GM19468 (cell line): ENCODE measurements at regions not wholly inside any gene's neighbourhood (a gene's known extent, or its start where the extent isn't known, plus 50 kb on each side); places are given as distances from the start of the nearest gene placed in this dataset.

Experiments
- ATAC-seq: cut with Tn5 transposase; IDR thresholded peaks from one replicate; pipeline ENCODE4 v1.9.1; 2021; ENCODE audit warnings: mild to moderate bottlenecking, moderate library complexity, moderate number of reproducible peaks; ENCODE audit not compliant: unreplicated experiment; ENCODE audit errors: extremely low read depth

DNA sequence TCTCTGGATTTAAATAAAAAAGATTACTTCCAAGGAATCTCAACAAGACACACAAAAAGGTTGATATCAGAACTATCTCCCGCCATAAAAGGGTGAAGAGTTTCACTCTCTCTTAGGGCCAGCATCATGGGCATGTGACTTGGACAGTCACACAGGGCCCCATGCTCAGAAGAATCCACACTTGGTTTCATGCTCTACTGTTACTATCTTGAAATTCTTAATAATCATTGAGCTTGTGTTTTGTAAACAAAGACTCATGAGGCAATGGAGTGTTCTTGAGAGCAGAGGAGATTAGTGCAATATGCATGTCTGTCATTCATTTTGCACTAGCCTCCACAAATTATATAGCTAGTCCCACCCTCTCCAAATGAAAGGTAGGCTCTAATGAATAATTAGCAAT is 58.4 kb downstream of the HMHB1 start:
- ATAC-seq: no peak

DNA sequence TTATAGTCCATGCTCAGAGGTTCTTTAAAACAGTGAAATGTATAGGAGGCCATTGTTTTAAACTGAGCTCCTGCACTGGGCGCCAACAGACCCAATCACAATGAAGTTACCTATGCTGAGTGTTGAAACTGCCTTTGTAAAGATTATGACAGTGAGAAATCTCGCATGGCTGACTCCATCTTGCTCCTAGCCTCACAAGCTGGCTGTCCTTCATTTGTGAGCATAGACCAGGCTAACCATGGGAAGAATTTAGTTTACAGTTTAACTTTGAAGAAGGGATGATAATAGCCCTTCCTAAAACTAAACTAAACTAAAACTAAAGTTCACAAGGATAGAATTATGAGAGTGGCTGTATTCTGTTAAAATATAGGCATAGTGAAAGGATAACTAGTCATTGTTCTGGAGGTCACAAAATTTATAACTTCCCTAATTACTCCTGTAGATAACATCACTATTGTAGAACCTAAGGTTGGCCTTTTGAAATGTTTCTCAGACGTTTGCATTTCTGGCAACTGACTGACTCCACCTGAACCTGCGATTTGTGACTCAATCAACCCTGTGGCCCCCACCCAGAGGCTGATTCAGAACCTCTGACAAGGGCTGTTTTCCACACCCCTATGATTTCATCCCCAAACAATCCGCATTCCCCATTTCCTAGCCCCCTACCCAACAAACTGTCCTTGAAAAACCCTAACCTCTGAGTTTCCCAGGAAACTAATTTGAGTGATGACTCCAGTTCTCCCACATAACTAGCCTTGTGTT is 59.1 kb downstream of the HMHB1 start:
- ATAC-seq: no peak

DNA sequence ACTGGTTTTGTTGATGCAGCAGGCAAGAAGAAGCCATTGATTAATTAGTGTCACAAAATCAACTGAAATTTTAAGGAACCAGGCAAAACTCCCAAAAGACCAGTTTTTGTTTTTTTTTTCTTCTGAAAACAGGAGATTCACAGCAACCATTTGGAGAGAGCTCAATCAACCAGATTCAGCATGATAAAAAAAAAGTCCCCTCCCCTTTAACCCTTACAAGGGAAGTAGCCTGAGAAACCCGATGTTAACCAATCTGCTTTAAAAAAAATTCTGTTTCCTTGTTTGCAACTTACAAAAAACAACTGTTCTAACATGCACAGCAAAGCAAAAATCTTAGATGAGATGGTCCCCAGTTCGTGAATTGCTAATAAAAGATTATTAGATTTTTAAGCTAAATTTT is 59.7 kb downstream of the HMHB1 start:
- no peak for ATAC-seq

DNA sequence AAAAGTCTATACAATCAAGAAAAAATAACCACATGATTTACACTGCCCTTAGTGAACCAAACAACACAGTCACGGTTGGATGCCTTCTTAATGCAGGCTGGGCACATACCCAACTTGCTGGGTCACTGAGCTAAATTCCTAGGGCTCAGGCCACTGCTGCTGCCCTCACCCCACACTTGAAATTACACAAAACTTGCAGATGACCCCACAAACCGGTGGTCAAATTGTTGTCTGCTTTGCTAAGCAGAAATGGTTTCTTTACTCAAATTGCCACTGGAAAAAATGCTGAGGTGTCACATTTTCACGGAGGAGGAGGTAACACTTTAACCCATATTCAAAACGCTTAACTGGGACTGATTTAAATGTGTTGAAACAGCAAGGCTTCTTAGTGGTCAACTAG is 62.4 kb downstream of the HMHB1 start:
- peak; percentile 35 for ATAC-seq

DNA sequence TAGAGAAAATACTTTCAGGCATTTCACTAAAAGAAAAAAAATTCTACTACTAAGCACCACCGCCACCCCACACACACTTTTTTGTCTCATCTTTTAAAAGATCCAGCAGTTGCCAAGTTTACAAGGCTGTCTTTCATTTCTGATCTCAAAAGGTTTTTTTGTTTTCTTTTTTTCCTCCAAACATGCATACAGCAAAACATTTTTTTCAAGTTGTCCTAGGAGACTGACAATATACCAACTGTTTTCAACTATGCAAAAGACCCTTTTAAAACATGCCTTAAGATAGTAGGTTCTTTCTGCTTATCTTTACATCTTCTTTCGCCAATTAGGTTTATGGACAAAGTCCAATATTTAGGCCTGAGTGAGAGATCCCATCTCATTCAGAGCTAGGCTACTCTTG is 65.2 kb downstream of the HMHB1 start:
- ATAC-seq: no peak

DNA sequence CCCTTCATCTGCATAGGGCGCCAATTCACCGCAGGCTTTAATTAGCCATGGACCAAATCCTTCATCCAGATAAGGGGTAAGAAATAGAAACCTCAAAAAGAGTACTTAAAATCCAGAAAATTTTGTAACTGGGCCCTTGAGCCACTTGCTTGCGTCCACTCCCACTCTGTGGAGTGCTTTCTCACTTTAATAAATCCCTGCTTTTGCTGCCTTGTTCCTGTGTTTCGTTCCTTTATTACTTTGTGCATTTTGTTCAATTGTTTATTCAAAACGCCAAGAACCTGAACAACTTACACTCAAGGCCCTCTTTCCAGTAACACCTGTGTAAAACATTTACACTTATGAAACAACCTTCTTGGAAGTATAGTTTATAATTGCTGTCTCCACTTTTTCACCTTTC is 66.5 kb downstream of the HMHB1 start:
- ATAC-seq: no peak

DNA sequence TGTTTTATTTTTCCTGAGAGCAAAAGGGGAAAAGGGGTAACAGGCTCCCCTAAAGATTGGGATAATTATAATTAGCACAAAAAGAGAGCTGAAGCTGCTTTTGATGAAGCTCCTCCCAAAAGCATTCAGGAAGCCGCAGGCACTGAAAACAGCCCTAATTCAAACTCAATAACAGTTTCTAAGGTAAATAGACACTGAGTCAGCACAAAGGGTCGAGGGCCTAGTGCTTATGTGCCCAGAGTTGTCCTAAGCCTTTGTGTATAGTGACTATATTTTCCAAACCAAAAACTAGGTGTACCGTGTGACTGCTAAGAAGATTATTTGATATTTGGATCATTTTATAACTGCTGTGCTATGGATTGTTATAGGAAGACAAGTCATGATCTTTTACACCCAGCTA is 67.7 kb downstream of the HMHB1 start:
- no peak for ATAC-seq

DNA sequence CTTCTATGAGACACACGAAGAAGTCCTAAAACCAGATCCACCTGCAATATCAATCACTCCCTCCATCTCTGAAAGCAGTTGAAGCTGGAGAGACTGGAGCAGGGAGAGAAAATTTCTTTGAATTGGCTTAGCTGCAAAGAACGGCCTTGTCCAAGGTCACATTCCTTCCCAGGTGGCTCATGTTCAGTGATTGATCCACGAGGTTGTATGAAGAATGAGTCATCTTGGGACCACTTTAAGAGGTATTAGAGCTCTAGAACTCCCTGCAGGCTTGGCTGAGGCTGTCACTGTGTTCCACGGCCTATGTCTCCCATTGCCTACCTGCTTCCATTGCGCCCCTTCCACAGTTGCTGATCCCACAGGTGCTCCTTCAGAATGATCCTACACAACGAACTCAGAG is 68.2 kb downstream of the HMHB1 start:
- ATAC-seq: no peak

DNA sequence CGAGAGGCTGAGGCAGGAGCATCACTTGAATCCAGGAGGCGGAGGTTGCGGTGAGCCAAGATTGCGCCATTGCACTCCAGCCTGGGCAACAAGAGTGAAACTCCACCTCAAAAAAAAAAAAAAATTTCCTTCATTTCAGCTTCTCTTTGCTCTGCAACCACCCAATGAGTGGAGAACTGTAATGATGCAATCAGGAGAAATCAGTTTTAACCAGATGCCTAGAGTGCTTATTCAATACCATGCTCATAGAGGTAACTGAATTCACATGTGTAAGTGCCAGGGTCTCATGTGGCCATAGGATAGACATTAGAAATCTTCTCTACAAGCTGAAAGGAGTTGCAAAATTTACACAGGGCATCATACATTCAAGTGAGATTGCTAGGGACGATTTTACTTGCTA is 70.6 kb downstream of the HMHB1 start:
- no peak for ATAC-seq

DNA sequence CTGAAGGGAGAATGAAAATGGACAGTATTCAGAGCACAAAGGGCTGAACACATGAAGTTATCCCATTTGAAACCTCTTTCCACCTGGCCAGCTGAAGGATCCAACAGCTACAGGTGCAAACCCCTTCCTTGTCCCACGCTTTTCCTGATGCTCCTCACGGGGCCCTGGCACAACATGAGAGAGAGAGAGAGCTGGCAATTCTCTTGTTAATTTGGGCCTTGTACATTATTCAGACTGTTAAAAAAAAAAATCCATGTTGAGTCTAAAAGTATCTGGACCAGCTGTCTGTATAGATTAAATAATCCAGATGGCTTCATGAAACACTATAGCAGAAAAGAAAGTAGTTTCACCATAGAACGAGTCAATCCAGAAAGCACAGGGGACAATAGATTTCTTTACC is 74.1 kb downstream of the HMHB1 start:
- no peak for ATAC-seq

DNA sequence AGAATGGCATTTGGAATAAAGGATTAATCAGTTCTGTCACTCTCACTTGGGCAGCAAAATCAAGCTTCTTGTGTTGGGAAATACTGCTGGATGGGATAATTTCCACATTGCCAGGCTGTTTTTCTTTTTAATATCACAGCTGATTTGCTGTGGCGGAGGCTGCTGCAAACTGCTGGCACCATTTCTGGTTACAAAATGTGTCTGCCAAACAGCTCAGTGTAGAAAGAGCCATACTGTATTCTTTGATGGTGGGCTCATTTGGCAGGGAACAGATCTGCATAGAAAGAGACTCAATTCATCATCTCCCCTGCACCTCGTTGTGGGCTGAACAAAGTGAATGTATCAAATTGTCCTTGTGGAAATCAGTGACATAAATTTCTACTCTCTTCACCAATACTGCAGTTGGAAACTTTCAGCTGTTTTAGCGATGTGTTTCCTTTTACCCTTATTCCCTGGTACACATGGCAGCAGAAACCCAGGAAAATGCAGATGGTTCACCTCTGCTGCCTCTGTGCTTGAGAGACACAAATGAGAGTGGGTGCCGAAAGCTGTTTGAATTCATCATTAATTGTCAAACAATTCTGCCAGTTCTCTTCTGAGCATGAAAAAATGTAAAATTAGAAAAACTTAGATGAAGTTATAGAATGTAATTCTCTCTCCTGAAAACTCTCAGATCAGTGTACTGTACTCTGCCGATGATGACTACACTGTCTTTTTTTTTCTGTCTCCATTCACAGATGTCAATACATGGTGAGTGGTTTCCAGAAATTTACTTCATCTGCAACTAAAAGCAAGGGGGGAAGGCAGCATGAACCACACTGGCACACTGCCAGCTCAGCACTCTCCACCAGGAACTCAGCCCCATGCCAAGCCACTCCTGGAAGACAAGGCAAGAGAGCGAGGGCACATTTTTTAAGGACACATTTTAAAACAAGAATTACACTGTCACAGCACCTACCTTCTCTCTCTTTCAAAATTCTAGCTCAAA is 75.0 kb downstream of the HMHB1 start:
- no peak for ATAC-seq

DNA sequence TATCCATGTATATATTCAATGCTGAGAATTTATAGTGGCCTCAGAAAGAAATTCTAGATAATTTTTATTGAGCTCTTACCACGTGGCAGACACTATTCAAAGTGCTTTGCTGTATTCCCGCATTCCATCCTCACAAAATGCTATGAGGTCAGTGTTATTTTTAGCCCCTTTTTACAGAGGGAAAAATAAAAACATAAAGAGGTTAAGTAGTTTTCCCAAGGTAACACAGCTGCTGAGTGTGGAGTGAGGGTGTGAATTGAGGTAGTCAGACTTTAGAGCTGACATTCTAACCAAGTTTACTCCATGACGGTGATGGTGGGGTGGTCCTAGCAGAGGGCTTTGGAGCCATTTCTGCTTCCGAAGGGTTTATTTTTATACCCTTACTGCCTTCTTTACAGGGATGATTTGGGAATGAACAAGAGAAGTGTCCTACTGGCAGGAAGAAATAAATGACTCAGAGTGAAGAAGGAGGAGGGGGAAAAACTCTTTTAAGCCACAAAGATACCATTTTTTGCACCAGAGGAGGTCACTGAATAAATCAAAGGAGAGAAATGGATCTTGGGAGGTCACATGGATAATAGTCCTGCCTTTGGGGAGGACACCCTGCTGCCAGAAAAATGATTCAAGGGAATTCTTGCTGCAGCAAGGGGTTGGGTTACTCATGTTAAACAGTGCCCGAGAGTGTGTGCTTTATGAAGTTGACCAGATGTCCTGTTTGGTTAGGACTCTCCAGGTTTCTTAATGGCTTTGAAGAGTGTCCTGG is 76.1 kb downstream of the HMHB1 start:
- ATAC-seq: no peak

DNA sequence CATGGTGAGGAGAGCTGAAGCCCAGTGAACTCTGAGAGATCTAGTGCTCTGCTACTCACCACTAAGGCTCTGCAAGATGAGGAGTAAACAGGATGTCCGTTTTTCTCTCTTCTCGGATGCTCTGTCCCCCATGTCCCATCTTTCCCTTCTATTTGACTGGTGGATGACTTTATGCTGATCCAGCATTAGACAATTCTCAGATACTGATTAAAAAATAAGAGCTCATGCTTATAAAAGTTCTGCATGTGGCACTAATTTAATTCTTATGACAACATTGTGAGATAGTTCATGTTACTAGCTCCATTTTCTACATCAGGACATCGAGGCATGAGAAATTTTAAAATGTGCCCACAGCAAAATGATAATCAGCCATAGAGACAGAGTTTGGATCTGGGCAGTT is 77.0 kb downstream of the HMHB1 start:
- no peak for ATAC-seq

DNA sequence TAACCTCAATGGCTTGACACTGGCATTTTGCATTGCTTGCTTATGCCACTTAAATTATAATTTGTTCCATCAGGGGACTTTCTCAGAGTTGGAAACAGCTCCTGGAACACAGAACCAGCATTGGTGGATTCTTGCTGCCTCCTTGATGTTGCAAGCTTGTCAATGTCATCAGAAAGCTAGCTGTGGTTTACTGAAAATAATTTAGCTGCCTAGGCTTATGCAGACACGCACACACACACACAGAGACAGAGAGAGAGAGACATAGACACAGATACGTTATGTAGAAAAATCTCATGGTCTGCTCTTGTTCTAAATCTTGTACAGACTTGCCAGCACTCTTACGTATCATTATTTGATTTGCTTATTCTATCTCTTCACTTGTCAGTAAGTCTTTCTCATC is 78.0 kb downstream of the HMHB1 start:
- no peak for ATAC-seq

DNA sequence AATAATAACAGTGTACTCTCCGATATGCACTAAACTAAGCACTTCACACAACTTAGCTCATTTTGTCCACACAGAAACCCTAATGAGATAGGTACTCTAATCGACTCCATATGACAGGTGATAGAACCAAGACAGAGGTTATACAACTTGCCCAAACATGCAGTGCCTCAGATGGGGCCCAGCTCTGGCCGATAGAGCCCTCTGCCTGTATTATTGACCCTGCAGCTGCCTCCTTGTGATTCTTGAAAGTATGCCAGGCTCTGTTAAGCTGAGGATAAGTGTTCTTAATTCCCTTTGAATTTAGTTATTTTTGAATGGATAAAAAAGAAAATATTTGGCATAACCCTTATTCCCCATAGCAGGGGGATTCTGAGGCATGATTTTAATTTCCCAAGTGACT is 78.5 kb downstream of the HMHB1 start:
- ATAC-seq: no peak

DNA sequence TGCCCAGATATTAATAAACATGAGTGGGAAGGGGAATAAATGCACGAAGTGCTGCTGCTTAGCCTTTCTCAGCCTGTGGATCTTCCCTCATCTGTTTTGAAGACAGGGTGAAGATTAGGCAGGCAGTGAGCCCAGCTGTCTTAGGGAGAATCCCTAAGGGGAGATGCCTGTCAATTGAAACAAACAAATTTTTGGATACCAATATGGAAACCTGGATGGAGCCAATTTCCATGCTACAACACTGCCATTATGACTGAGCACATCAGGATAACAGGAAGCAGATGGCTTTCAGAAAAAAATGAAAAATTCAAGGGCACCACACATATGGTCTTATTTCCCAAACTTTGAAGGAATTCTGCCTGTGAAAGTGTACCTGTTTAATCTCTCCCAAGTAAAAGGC is 80.3 kb downstream of the HMHB1 start:
- ATAC-seq: no peak

DNA sequence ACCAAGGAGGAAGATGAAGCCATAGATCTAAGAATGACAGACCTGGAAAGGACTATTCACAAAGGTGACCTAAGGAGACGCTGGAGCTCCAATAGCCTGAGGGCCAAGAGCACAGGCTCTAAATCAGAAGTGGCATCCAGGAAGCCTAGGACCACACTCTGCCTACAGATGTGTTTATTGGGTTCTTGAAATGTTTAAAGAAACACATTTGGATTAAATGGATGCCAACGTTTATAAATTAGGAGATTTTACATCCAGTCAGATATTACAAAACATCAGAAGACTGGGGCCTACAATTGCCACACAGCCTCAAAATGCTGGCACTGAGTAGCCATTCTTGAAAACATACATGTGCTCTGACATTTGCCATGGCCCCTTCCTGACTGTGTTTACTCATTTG is 80.9 kb downstream of the HMHB1 start:
- no peak for ATAC-seq

DNA sequence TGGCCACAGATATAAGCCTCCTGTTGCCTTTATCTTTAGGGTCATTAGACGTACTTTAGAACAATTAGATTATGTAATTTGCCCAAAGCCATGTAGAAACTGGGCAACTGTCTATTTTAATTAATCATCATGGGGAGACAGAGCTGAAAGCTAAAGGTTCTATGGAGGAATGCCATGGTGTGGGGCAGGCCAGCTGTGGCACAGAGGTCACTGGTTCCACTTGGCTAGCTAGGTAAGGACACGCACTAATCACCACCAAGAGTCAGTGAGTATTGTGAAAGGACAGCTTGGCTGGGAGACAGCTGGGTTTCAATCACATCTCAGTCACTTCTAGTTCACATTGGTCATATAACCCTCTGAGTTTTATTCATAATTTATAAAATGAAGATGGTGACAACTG is 81.7 kb downstream of the HMHB1 start:
- ATAC-seq: no peak

DNA sequence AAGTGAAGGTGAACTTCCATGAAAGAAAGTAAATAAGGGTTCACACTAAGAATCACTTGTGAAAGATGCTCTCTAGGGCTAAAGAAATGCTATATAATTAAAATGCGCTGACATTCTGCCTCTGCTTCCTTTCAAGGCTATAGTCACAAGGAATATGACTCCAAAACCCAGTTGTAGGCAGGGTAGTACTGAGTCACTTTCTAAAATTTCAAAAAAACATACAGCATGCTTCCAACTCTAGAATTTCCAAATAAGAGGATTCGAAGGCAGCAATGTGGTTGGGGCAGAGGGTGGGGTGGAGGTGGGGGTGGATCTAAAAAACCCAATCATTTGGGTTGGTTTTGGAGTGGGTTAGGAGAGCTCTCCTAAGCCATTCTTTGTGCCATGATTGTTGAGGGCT is 84.6 kb downstream of the HMHB1 start:
- ATAC-seq: no peak

DNA sequence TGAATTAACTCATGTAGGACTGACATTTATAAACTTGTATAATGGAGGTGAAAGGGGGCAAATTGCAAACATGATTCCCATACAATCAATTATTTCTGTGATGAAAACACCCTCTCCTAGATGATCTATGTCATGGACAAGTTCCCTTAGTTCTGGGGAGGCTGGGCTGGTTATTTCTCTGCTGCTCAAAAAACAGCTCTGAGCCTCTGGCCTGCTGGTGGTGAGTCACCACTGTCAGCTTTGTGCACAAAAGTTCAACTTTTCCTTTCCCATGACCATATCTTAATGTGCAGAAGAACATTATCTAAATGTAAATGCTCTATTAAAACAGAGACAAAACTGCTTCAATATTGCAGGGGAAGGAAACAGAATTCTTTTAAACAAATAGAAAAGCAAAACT is 85.0 kb downstream of the HMHB1 start:
- no peak for ATAC-seq

DNA sequence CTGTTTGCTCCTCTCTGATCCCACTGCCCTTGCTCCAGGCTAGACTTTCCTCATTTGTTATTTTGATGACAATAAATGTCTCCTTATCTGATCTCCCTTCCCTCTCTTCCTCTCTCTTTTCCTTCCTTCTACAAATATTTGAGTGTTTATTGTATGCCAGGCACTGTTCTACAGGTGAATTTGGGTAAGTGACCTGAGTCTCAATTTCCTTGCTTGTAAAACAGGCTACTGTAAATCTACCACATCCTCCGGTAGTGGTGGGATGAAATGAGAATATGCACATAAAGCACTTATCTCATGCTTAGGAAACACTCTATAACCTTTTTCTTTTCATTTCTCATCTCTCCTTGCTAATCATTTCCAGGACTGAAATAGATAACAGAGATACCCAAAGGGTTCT is 86.4 kb downstream of the HMHB1 start:
- ATAC-seq: no peak
